ENCODE measurements at regions not wholly inside any gene's neighbourhood (a gene's known extent, or its start where the extent isn't known, plus 50 kb on each side); places are given as distances from the start of the nearest gene placed in this dataset.

DNA sequence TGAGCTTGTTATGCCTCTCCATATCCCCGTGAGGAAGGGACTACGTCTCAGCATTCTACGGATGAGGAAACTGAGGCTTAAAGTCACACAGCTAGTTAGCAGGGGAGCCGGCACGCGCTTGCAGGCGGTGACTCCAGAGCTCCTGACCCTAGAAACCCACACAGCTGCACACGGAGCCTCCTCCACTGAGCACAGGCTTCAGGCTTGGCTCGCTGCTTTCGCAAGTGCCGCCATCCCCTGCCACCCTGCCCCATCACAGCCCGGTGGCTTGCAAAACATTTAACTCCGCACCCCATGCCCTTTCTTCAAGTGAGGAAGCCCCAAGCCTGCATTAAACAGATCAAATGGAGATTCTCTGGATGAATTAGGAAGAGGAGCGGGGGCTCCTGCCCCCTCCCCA is 138.3 kb downstream of the HSD17B3 start:
- Histone ChIP-seq H3K36me3 (no peaks in the 10 kb centered on the region), H3K4me1 (no peaks in the 10 kb centered on the region), H3K9me3 (peaks cover 0 to 9% (median 0%) of the 10 kb centered on the region in 3 donors), H3K4me3 (no peak overlapping the region), H3K27ac (no peak overlapping the region), H3K27me3 (no peaks in the 10 kb centered on the region)
- 90 to 91% methylated on average over 6 to 11 of the region's 14 CpGs for WGBS, 2 donors (ENCODE audit: low coverage in 1 of 2)
- TF ChIP-seq EP300 (IDR thresholded peaks at IDR 0.05) = no peak
- TF ChIP-seq, protein P1, sequence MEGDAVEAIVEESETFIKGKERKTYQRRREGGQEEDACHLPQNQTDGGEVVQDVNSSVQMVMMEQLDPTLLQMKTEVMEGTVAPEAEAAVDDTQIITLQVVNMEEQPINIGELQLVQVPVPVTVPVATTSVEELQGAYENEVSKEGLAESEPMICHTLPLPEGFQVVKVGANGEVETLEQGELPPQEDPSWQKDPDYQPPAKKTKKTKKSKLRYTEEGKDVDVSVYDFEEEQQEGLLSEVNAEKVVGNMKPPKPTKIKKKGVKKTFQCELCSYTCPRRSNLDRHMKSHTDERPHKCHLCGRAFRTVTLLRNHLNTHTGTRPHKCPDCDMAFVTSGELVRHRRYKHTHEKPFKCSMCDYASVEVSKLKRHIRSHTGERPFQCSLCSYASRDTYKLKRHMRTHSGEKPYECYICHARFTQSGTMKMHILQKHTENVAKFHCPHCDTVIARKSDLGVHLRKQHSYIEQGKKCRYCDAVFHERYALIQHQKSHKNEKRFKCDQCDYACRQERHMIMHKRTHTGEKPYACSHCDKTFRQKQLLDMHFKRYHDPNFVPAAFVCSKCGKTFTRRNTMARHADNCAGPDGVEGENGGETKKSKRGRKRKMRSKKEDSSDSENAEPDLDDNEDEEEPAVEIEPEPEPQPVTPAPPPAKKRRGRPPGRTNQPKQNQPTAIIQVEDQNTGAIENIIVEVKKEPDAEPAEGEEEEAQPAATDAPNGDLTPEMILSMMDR (IDR thresholded peaks at IDR 0.05) = no peak
- TF ChIP-seq POLR2A (IDR thresholded peaks at IDR 0.05) = no peak
- no peak for TF ChIP-seq POLR2AphosphoS5 (IDR thresholded peaks at IDR 0.05)
- ATAC-seq = no peak

DNA sequence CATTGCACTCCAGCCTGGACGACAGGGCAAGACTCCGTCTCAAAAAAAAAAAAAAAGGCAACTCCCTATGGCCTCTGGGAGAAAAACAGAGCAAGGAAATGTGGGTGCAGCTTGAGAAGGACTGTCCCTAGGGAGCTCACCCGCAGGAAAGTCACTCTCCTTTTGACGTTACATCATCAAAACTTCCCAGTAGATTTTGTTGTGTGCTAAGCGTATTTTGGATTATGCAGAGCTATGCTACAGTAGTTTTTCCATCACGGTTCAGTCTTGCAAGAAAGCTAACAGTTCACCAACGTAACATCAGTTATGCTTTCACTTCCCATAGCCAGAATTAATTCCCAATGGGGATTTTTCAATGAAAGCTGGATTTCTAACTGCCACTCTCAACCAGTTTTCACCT is 138.8 kb downstream of the HSD17B3 start:
- H3K27me3 ChIP-seq = no peaks in the 10 kb centered on the region
- H3K4me3 ChIP-seq = no peak overlapping the region
- H3K27ac ChIP-seq = no peak overlapping the region
- ATAC-seq = no peak
- H3K9me3 ChIP-seq = peaks cover 0 to 9% (median 0%) of the 10 kb centered on the region in 3 donors
- H3K4me1 ChIP-seq = no peaks in the 10 kb centered on the region
- H3K36me3 ChIP-seq = no peaks in the 10 kb centered on the region
- WGBS, 2 donors (ENCODE audit: low coverage in 1 of 2) = 67 to 86% methylated on average over 5 to 7 of the region's 7 CpGs
- TF ChIP-seq POLR2A (IDR thresholded peaks at IDR 0.05) = no peak
- TF ChIP-seq, protein P1 (IDR thresholded peaks at IDR 0.05) = no peak
- TF ChIP-seq POLR2AphosphoS5 (IDR thresholded peaks at IDR 0.05) = no peak
- TF ChIP-seq EP300 (IDR thresholded peaks at IDR 0.05) = no peak

DNA sequence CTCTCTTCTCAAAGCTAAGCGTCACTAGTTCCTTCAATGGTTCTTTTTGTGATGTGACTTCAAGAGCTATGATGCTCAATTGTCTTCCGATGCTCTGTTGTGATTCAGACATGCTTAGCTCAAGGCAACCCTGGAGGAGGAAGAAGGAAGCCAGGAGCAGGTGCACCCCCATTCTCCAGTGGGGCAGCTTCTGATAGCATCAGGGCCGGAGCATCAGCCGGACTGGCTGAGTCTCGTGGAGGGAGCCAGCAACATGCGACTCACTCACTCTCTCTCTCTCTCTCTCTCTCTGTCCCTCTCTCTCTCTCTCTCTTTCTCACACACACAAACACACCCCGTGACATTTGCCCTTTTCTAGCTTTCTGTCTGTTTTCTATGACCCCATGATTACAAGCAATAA is 140.2 kb downstream of the HSD17B3 start:
- Histone ChIP-seq H3K27me3 (no peaks in the 10 kb centered on the region), H3K4me3 (no peak overlapping the region), H3K36me3 (no peaks in the 10 kb centered on the region), H3K4me1 (peaks cover 0 to 5% (median 0%) of the 10 kb centered on the region in 3 donors), H3K9me3 (peaks cover 0 to 9% (median 0%) of the 10 kb centered on the region in 3 donors), H3K27ac (no peak overlapping the region)
- no peak for TF ChIP-seq POLR2AphosphoS5 (IDR thresholded peaks at IDR 0.05)
- TF ChIP-seq, protein P1 (IDR thresholded peaks at IDR 0.05) = no peak
- no peak for TF ChIP-seq POLR2A (IDR thresholded peaks at IDR 0.05)
- TF ChIP-seq EP300 (IDR thresholded peaks at IDR 0.05) = no peak
- 71 to 100% methylated on average over 2 to 6 of the region's 7 CpGs for WGBS, 2 donors (ENCODE audit: low coverage in 1 of 2)
- ATAC-seq = no peak

DNA sequence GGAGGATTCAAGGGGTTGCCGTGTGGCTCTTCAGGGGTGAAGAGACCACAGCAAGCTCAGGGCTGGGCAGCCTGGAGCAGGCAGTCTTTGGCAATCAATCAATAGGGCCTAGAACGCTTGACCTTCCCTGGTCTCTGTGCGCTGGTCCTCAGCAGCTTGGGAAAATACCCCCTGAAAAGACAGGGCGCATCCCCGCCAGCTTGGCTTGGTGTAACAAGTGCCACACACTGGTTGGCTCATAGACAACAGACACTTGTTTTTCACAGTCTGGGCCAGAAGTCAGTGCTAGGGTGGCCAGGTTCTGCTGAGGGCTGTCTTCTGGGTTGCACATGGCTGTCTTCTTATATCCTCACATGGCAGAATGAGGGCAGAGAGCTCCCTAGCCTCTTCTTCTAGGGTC is 141.1 kb downstream of the HSD17B3 start:
- no peak for ATAC-seq
- H3K4me3 ChIP-seq = no peak overlapping the region
- no peak overlapping the region for H3K27ac ChIP-seq
- no peaks in the 10 kb centered on the region for H3K27me3 ChIP-seq
- no peaks in the 10 kb centered on the region for H3K36me3 ChIP-seq
- peaks cover 0 to 9% (median 0%) of the 10 kb centered on the region in 3 donors for H3K9me3 ChIP-seq
- WGBS, 2 donors (ENCODE audit: low coverage in 1 of 2) = 100% methylated on average over 2 of the region's 5 CpGs; no CpG with 5 or more reads in 1 of the 2 donors
- no peak for TF ChIP-seq EP300 (IDR thresholded peaks at IDR 0.05)
- TF ChIP-seq, protein P1 (IDR thresholded peaks at IDR 0.05) = no peak
- TF ChIP-seq POLR2A (IDR thresholded peaks at IDR 0.05) = no peak
- no peak for TF ChIP-seq POLR2AphosphoS5 (IDR thresholded peaks at IDR 0.05)
- peaks cover 0 to 15% (median 0%) of the 10 kb centered on the region in 3 donors for H3K4me1 ChIP-seq

DNA sequence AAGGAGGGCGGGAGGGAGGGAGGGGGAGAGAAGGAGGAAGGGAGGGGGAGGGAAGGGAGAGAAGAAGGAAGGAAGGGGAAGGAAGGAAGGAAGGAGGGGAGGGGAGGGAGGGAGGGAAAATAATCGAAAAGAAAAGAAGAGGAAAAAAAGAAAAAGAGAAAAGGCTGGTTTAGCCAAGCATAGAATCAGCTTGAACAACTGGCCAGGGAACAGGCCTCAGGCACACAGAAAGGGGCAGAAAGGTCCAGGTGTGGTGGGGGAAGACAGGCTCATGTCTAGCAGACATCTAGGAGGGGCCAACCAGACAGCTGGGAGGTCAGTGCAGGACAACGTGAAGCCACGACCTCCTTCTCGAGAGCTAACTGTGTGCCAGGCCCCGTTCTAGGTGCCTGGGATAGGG is 141.8 kb downstream of the HSD17B3 start:
- H3K27me3 ChIP-seq = no peaks in the 10 kb centered on the region
- TF ChIP-seq, protein P1 (IDR thresholded peaks at IDR 0.05) = no peak
- TF ChIP-seq POLR2AphosphoS5 (IDR thresholded peaks at IDR 0.05) = no peak
- no peak for TF ChIP-seq EP300 (IDR thresholded peaks at IDR 0.05)
- no peak for TF ChIP-seq POLR2A (IDR thresholded peaks at IDR 0.05)
- no peak overlapping the region for H3K27ac ChIP-seq
- no peaks in the 10 kb centered on the region for H3K36me3 ChIP-seq
- no peak for ATAC-seq
- H3K9me3 ChIP-seq = peaks cover 0 to 9% (median 0%) of the 10 kb centered on the region in 3 donors
- WGBS, 2 donors (ENCODE audit: low coverage in 1 of 2) = 80 to 94% methylated on average over 5 of the region's 6 CpGs
- peaks cover 0 to 16% (median 0%) of the 10 kb centered on the region in 3 donors for H3K4me1 ChIP-seq
- H3K4me3 ChIP-seq = no peak overlapping the region
